ENCODE measurements at regions not wholly inside any gene's neighbourhood (a gene's known extent, or its start where the extent isn't known, plus 50 kb on each side); places are given as distances from the start of the nearest gene placed in this dataset.

GRCh38 chr5:40404613-40405012 is 275.1 kb upstream of the PTGER4 start:
- no peaks in the 10 kb centered on the region for H3K36me3 ChIP-seq (ENCODE audit: insufficient read depth, low read length)
- no peaks in the 10 kb centered on the region for H3K9me2 ChIP-seq (ENCODE audit: low read depth, low read length)
- peaks cover 57% of the 10 kb centered on the region for H3K4me1 ChIP-seq (ENCODE audit: insufficient read depth, low read length, severe bottlenecking)
- H3K4me2 ChIP-seq (ENCODE audit: low read length): no peak overlapping the region
- peak overlapping the region; percentile 33 for H3K27ac ChIP-seq (ENCODE audit: low read depth, low read length, poor library complexity, severe bottlenecking)
- peak overlapping the region; percentile 72; the same call in 1 of the 2 replicates for H2AFZ ChIP-seq (ENCODE audit: low read length)
- H4K20me1 ChIP-seq (ENCODE audit: insufficient read depth, low read length): no peaks in the 10 kb centered on the region
- no peak overlapping the region for H3K4me3 ChIP-seq (ENCODE audit: low read depth, low read length, poor library complexity, severe bottlenecking)
- no peaks in the 10 kb centered on the region for H3K27me3 ChIP-seq (ENCODE audit: insufficient read depth, low read length)
- no peak for TF ChIP-seq CTCF (IDR thresholded peaks at IDR 0.05; ENCODE audit: low read length)
- TF ChIP-seq EZH2 (IDR thresholded peaks at IDR 0.05; ENCODE audit: borderline replicate concordance, low read length): no peak
- H3K9ac ChIP-seq (ENCODE audit: low read length): no peak overlapping the region
- H3K9me3 ChIP-seq (ENCODE audit: low read length): no peaks in the 10 kb centered on the region
- H3F3A ChIP-seq (ENCODE audit: insufficient read depth, low read length): no peaks in the 10 kb centered on the region
- no peaks in the 10 kb centered on the region for H3K79me2 ChIP-seq (ENCODE audit: insufficient read depth, low read length)

GRCh38 chr5:40402007-40402364 is 277.7 kb upstream of the PTGER4 start:
- peak overlapping the region; percentile 38; the same call in 1 of the 2 replicates for H3K4me2 ChIP-seq (ENCODE audit: low read length)
- no peaks in the 10 kb centered on the region for H3K36me3 ChIP-seq (ENCODE audit: insufficient read depth, low read length)
- H4K20me1 ChIP-seq (ENCODE audit: insufficient read depth, low read length): no peaks in the 10 kb centered on the region
- H3K27me3 ChIP-seq (ENCODE audit: insufficient read depth, low read length): no peaks in the 10 kb centered on the region
- H3K4me3 ChIP-seq (ENCODE audit: low read depth, low read length, poor library complexity, severe bottlenecking): peak overlapping the region; percentile 1
- H3K27ac ChIP-seq (ENCODE audit: low read depth, low read length, poor library complexity, severe bottlenecking): peak overlapping the region; percentile 56
- peak overlapping the region; percentile 22; the same call in 1 of the 2 replicates for H2AFZ ChIP-seq (ENCODE audit: low read length)
- no peaks in the 10 kb centered on the region for H3K79me2 ChIP-seq (ENCODE audit: insufficient read depth, low read length)
- no peaks in the 10 kb centered on the region for H3F3A ChIP-seq (ENCODE audit: insufficient read depth, low read length)
- H3K4me1 ChIP-seq (ENCODE audit: insufficient read depth, low read length, severe bottlenecking): peaks cover 44% of the 10 kb centered on the region
- no peaks in the 10 kb centered on the region for H3K9me2 ChIP-seq (ENCODE audit: low read depth, low read length)
- no peaks in the 10 kb centered on the region for H3K9me3 ChIP-seq (ENCODE audit: low read length)
- peak overlapping the region; percentile 29; the same call in 1 of the 2 replicates for H3K9ac ChIP-seq (ENCODE audit: low read length)
- no peak for TF ChIP-seq EZH2 (IDR thresholded peaks at IDR 0.05; ENCODE audit: borderline replicate concordance, low read length)
- no peak for TF ChIP-seq CTCF (IDR thresholded peaks at IDR 0.05; ENCODE audit: low read length)

- no peaks in the 10 kb centered on the region for H3K9me3 ChIP-seq (ENCODE audit: low read length)
- H3K9me2 ChIP-seq (ENCODE audit: low read depth, low read length): no peaks in the 10 kb centered on the region
- H3K36me3 ChIP-seq (ENCODE audit: insufficient read depth, low read length): no peaks in the 10 kb centered on the region
- H3K27me3 ChIP-seq (ENCODE audit: insufficient read depth, low read length): no peaks in the 10 kb centered on the region
- H3K27ac ChIP-seq (ENCODE audit: low read depth, low read length, poor library complexity, severe bottlenecking): peak overlapping the region; percentile 56
- peak overlapping the region; percentile 22; the same call in 1 of the 2 replicates for H2AFZ ChIP-seq (ENCODE audit: low read length)
- H3K79me2 ChIP-seq (ENCODE audit: insufficient read depth, low read length): no peaks in the 10 kb centered on the region
- H4K20me1 ChIP-seq (ENCODE audit: insufficient read depth, low read length): no peaks in the 10 kb centered on the region
- TF ChIP-seq EZH2 (IDR thresholded peaks at IDR 0.05; ENCODE audit: borderline replicate concordance, low read length) (no peak), CTCF (IDR thresholded peaks at IDR 0.05; ENCODE audit: low read length) (no peak)
- peak overlapping the region; percentile 1 for H3K4me3 ChIP-seq (ENCODE audit: low read depth, low read length, poor library complexity, severe bottlenecking)
- no peaks in the 10 kb centered on the region for H3F3A ChIP-seq (ENCODE audit: insufficient read depth, low read length)
- peak overlapping the region; percentile 38; the same call in 1 of the 2 replicates for H3K4me2 ChIP-seq (ENCODE audit: low read length)
- peaks cover 38% of the 10 kb centered on the region for H3K4me1 ChIP-seq (ENCODE audit: insufficient read depth, low read length, severe bottlenecking)
- peak overlapping the region; percentile 29; the same call in 1 of the 2 replicates for H3K9ac ChIP-seq (ENCODE audit: low read length)
Measured at GRCh38 chr5:40401284-40402006, 278.3 kb upstream of the PTGER4 start.
